MM.1S (cell line): ENCODE measurements at regions not wholly inside any gene's neighbourhood (a gene's known extent, or its start where the extent isn't known, plus 50 kb on each side); places are given as distances from the start of the nearest gene placed in this dataset.

Experiments used
- DNase-seq: peaks from one replicate; pipeline ENCODE4 v3.0.0-alpha.2; 2015
- H2AFZ ChIP-seq: fragments of 300-600 bp; sonication (generic); 2 replicates; pipeline ENCODE4 v1.6.0; 2016; ENCODE audit warnings: antibody characterized with exemption, low read length
- H3F3A ChIP-seq: fragments of 300-600 bp; sonication (generic); 2 replicates; pipeline ENCODE4 v1.6.1; 2016; ENCODE audit warnings: mild to moderate bottlenecking, antibody characterized with exemption, low read length, moderate library complexity, mixed read lengths; ENCODE audit not compliant: insufficient read depth
- H3K27ac ChIP-seq: fragments of 300-600 bp; sonication (generic); 2 replicates; pipeline ENCODE4 v1.5.1; 2016; ENCODE audit warnings: mild to moderate bottlenecking, low read length
- H3K27me3 ChIP-seq: fragments of 300-600 bp; sonication (generic); replicated peaks from 2 replicates; pipeline ENCODE4 v1.6.0; 2016; ENCODE audit warnings: low read length; ENCODE audit not compliant: insufficient read depth
- H3K36me3 ChIP-seq: fragments of 300-600 bp; sonication (generic); replicated peaks from 2 replicates; pipeline ENCODE4 v1.6.1; 2016; ENCODE audit warnings: mild to moderate bottlenecking, low read length, mixed read lengths; ENCODE audit not compliant: insufficient read depth
- H3K4me1 ChIP-seq: fragments of 300-600 bp; sonication (generic); 2 replicates; pipeline ENCODE4 v1.6.1; 2016; ENCODE audit warnings: low read length, mixed read lengths
- H3K4me2 ChIP-seq: fragments of 300-600 bp; sonication (generic); 2 replicates; pipeline ENCODE4 v1.6.0; 2016; ENCODE audit warnings: low read depth, low read length
- H3K4me3 ChIP-seq: fragments of 300-600 bp; sonication (generic); 2 replicates; pipeline ENCODE4 v1.5.1; 2016; ENCODE audit warnings: low read length, mixed read lengths
- H3K79me2 ChIP-seq: fragments of 300-600 bp; sonication (generic); 2 replicates; pipeline ENCODE4 v1.6.1; 2016; ENCODE audit warnings: mixed run types, low read length, mixed read lengths
- H3K9ac ChIP-seq: fragments of 300-600 bp; sonication (generic); 2 replicates; pipeline ENCODE4 v1.6.1; 2016; ENCODE audit warnings: low read length, mixed read lengths
- H3K9me2 ChIP-seq: fragments of 300-600 bp; sonication (generic); replicated peaks from 2 replicates; pipeline ENCODE4 v1.6.1; 2016; ENCODE audit warnings: mild to moderate bottlenecking, low read length, mixed read lengths; ENCODE audit not compliant: insufficient read depth
- H3K9me3 ChIP-seq: fragments of 300-600 bp; sonication (generic); replicated peaks from 2 replicates; pipeline ENCODE4 v1.6.1; 2016; ENCODE audit warnings: mild to moderate bottlenecking, low read length, mixed read lengths; ENCODE audit not compliant: insufficient read depth
- H4K20me1 ChIP-seq: fragments of 300-600 bp; sonication (generic); 2 replicates; pipeline ENCODE4 v1.6.1; 2016; ENCODE audit warnings: mild to moderate bottlenecking, low read length, moderate library complexity, mixed read lengths; ENCODE audit not compliant: insufficient read depth
- EZH2 ChIP-seq: fragments of 300-600 bp; sonication (generic); optimal IDR thresholded peaks from 2 replicates; pipeline ENCODE3; 2017; ENCODE audit warnings: low read depth, mild to moderate bottlenecking, antibody characterized with exemption, low read length, mixed read lengths
- EZH2phosphoT487 ChIP-seq: fragments of 300-600 bp; sonication (generic); IDR thresholded peaks from 2 replicates; pipeline ENCODE4 v1.6.1; 2018; ENCODE audit warnings: antibody characterized with exemption, low read length
- TF ChIP-seq, protein P1 (sequence below): fragments of 300-600 bp; sonication (generic); IDR thresholded peaks from 2 replicates; pipeline ENCODE4 v1.5.1; 2016; ENCODE audit warnings: antibody characterized with exemption, low read length, mixed read lengths

DNA sequence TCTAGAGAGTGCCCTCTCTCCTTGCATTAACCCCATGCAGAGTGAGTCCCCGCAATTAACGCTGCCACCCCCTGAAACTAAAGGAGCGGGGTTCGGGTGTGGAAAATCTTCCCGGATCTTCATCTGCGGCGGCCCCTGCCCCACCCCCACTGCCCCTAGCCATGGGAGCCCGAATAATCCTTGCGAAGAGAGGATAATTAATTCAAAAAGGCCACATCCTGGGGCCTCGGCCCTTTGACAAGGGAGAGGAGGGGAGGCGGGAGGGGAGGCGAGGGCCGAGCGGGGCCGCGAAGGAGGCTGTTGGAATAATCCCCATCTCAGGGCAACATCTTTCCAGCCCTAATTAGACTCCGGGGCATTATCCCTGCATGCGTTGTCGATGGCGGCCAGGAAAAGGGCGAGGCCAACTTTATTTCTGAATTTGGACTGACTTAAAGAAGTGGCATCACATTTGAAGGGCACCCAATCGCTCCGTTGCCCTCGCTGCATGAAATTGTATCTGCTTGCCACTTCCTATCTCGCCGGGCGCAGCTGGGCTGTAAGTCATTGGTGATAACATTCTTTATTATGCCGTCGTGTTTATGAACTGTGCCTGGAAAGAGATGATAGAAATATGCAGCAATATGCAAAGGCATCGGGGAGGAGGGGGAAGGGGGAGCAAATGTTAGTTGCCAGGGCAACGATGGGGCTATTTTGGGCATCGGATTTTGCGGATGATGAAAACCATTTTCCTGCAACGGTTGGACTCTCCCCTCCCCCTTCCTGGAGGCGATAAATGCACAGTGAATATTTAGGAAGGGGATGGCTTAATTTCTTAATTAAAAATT is 387.1 kb upstream of the TNRC6C start:
- no peaks in the 10 kb centered on the region for H3K9me3 ChIP-seq
- no peaks in the 10 kb centered on the region for H3F3A ChIP-seq
- no peak overlapping the region for H3K4me3 ChIP-seq
- H4K20me1 ChIP-seq, result no peaks in the 10 kb centered on the region
- H3K27ac ChIP-seq, result no peak overlapping the region
- peaks cover 21% of the 10 kb centered on the region for H3K27me3 ChIP-seq
- no peaks in the 10 kb centered on the region for H3K36me3 ChIP-seq
- no peak for TF ChIP-seq EZH2phosphoT487
- TF ChIP-seq, protein P1, sequence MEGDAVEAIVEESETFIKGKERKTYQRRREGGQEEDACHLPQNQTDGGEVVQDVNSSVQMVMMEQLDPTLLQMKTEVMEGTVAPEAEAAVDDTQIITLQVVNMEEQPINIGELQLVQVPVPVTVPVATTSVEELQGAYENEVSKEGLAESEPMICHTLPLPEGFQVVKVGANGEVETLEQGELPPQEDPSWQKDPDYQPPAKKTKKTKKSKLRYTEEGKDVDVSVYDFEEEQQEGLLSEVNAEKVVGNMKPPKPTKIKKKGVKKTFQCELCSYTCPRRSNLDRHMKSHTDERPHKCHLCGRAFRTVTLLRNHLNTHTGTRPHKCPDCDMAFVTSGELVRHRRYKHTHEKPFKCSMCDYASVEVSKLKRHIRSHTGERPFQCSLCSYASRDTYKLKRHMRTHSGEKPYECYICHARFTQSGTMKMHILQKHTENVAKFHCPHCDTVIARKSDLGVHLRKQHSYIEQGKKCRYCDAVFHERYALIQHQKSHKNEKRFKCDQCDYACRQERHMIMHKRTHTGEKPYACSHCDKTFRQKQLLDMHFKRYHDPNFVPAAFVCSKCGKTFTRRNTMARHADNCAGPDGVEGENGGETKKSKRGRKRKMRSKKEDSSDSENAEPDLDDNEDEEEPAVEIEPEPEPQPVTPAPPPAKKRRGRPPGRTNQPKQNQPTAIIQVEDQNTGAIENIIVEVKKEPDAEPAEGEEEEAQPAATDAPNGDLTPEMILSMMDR, result no peak
- TF ChIP-seq EZH2, result no peak
- no peak overlapping the region for H2AFZ ChIP-seq
- no peaks in the 10 kb centered on the region for H3K9me2 ChIP-seq
- no peaks in the 10 kb centered on the region for H3K79me2 ChIP-seq
- no peak for DNase-seq
- H3K4me1 ChIP-seq, result no peaks in the 10 kb centered on the region
- H3K4me2 ChIP-seq, result no peak overlapping the region
- no peak overlapping the region for H3K9ac ChIP-seq

DNA sequence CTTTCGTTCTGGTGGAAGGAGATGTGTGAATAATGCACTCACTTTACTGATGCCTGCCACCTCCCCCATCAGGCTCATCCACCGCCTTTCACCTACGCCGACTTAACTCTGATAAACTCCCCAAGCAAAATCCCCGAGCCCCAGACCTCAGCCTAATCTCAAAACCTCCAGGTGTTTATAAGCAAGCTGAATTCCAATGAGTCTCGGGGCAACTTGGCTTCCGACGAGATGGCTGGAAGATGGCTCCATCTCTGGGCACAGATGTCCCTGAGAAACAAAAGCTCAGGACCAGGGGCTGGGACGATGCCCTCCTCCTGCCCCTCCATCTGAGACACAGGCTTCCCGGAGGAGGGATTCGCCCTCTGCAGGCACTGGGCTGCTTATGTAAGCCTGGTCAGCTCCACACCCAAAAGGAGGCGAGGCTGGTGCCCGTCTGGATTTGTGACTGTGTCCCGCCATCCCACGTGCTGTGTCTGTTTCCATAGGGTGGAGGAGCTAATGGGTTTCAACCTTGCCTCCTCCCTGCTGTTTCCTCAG is 386.4 kb upstream of the TNRC6C start:
- Histone ChIP-seq H3K9me3 (no peaks in the 10 kb centered on the region), H3K4me2 (no peak overlapping the region), H3K4me1 (no peaks in the 10 kb centered on the region), H3K9ac (no peak overlapping the region), H2AFZ (no peak overlapping the region), H3K27ac (no peak overlapping the region), H3K79me2 (no peaks in the 10 kb centered on the region), H3F3A (no peaks in the 10 kb centered on the region), H3K27me3 (peaks cover 17% of the 10 kb centered on the region), H3K9me2 (no peaks in the 10 kb centered on the region), H3K4me3 (no peak overlapping the region), H4K20me1 (no peaks in the 10 kb centered on the region), H3K36me3 (no peaks in the 10 kb centered on the region)
- DNase-seq, result no peak
- no peak for TF ChIP-seq EZH2
- TF ChIP-seq, protein P1, result no peak
- TF ChIP-seq EZH2phosphoT487, result no peak

DNA sequence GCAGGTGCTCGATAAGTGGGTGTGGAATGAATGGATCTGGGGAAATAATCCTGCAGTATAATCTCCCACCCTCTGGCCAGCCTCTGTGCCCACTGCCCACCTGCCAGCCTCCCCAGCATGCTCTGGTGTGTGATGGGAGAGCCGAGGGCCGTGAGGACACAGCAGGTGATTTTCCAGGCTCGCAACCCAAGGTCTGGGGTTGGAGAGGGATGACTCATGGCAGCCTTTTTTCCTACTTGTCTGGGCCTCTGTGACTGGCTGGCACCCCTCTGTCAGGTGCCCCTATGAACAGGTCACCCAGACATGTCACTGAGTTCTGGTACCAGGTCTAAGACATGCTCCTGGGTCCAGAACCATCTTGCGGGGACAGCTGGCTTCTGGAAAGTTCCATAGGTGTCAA is 385.7 kb upstream of the TNRC6C start:
- no peaks in the 10 kb centered on the region for H3K4me1 ChIP-seq
- H3K79me2 ChIP-seq, result no peaks in the 10 kb centered on the region
- no peak overlapping the region for H3K27ac ChIP-seq
- H2AFZ ChIP-seq, result no peak overlapping the region
- DNase-seq, result no peak
- H3K9me3 ChIP-seq, result no peaks in the 10 kb centered on the region
- no peaks in the 10 kb centered on the region for H4K20me1 ChIP-seq
- H3K4me2 ChIP-seq, result no peak overlapping the region
- no peaks in the 10 kb centered on the region for H3K36me3 ChIP-seq
- peaks cover 17% of the 10 kb centered on the region for H3K27me3 ChIP-seq
- H3F3A ChIP-seq, result no peaks in the 10 kb centered on the region
- H3K9me2 ChIP-seq, result no peaks in the 10 kb centered on the region
- TF ChIP-seq, protein P1, result no peak
- TF ChIP-seq EZH2phosphoT487 (no peak), EZH2 (no peak)
- H3K4me3 ChIP-seq, result no peak overlapping the region
- H3K9ac ChIP-seq, result no peak overlapping the region
